ENCODE measurements at regions not wholly inside any gene's neighbourhood (a gene's known extent, or its start where the extent isn't known, plus 50 kb on each side); places are given as distances from the start of the nearest gene placed in this dataset.

DNA sequence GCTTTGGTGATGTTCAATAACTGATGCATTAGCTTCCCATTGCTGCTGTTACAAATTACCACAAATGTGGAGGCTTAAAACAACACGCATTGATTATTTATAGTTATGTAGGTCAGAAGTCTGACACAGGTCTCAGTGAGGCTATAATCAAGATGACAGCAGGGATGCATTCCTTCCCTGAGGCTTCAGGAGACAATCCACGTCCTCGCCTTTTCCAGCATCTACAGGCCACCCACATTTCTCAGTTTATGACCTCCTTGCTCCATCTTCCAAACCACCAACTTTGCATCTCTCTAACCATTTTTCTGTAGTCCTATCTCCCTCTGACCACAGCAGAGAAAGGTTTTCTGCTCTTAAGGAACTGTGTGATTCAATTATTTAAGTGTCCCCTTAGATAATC lies 92.5 kb downstream of the GASK1B start:
- TF ChIP-seq Cebpa-rat (IDR thresholded peaks at IDR 0.05), result no peak
- no peak overlapping the region for H3K9ac ChIP-seq
- peaks cover 5% of the 10 kb centered on the region; the same call in 1 of the 2 replicates for H3K4me1 ChIP-seq
- no peak overlapping the region for H3K4me2 ChIP-seq
- H3K9me3 ChIP-seq, result no peaks in the 10 kb centered on the region
- no peaks in the 10 kb centered on the region for H4K20me1 ChIP-seq
- no peak overlapping the region for H3K27ac ChIP-seq
- no peaks in the 10 kb centered on the region for H3K36me3 ChIP-seq
- H3K4me3 ChIP-seq, result no peak overlapping the region
- H3K27me3 ChIP-seq, result no peaks in the 10 kb centered on the region

DNA sequence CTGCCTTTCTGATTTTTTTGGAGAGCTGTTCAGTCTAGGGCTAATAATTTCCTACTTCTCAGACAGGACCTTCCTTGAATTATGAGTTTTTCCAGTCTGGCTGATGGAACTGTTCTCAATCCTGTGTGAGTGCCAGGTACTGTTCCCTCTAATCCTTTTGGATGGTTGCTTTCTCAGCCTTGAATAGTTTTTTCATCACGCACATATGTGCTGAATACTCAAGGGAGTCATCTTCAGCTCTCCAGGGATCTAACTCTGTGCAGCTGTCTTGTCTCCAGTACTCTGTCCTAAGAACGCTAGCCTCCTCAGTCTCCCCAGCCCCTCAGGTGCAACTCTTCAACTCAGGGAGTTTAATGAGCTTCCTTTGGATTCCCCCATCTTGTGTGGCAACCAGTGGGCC lies 93.2 kb downstream of the GASK1B start:
- Histone ChIP-seq H3K27me3 (no peaks in the 10 kb centered on the region), H3K9ac (no peak overlapping the region), H3K9me3 (no peaks in the 10 kb centered on the region), H3K27ac (no peak overlapping the region), H3K4me1 (peaks cover 5% of the 10 kb centered on the region; the same call in 1 of the 2 replicates), H3K4me3 (no peak overlapping the region), H3K4me2 (no peak overlapping the region), H4K20me1 (no peaks in the 10 kb centered on the region), H3K36me3 (no peaks in the 10 kb centered on the region)
- TF ChIP-seq Cebpa-rat (IDR thresholded peaks at IDR 0.05), result no peak

DNA sequence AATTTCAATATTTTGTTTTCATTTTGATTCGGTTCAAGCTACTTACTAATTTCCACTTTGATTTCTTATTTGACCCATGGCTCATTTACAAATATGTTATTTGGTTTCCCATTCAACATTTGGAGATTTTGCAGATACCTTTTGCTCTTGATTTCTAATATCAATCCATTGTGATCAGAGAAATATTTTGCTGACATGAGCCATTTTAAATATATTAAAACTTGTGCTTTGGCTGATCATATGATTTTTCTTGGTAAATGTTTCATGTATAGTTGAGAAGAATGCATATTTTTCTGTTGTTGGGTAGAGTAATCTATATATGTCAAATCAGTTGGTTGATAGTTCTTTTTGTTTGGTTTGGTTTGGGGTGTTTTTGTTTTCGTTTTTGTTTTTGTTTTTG lies 95.0 kb downstream of the GASK1B start:
- Histone ChIP-seq H3K4me3 (no peak overlapping the region), H3K9me3 (no peaks in the 10 kb centered on the region), H3K4me1 (peaks cover 5% of the 10 kb centered on the region; the same call in 1 of the 2 replicates), H3K9ac (no peak overlapping the region), H4K20me1 (no peaks in the 10 kb centered on the region), H3K27me3 (no peaks in the 10 kb centered on the region), H3K4me2 (no peak overlapping the region), H3K27ac (no peak overlapping the region), H3K36me3 (no peaks in the 10 kb centered on the region)
- TF ChIP-seq Cebpa-rat (IDR thresholded peaks at IDR 0.05), result no peak

GRCh38 chr4:158074851-158075250 lies 98.0 kb downstream of the GASK1B start:
- Histone ChIP-seq H4K20me1 (no peaks in the 10 kb centered on the region), H3K4me2 (no peak overlapping the region), H3K4me3 (no peak overlapping the region), H3K9me3 (no peaks in the 10 kb centered on the region), H3K36me3 (no peaks in the 10 kb centered on the region), H3K27ac (no peak overlapping the region), H3K4me1 (peaks cover 2% of the 10 kb centered on the region; the same call in 1 of the 2 replicates), H3K9ac (no peak overlapping the region), H3K27me3 (no peaks in the 10 kb centered on the region)
- TF ChIP-seq Cebpa-rat (IDR thresholded peaks at IDR 0.05), result no peak

GRCh38 chr4:158071931-158072330 lies 100.9 kb downstream of the GASK1B start:
- H3K27ac ChIP-seq, result no peak overlapping the region
- H3K4me3 ChIP-seq, result no peak overlapping the region
- no peak for TF ChIP-seq Cebpa-rat (IDR thresholded peaks at IDR 0.05)
- H3K9me3 ChIP-seq, result no peaks in the 10 kb centered on the region
- no peak overlapping the region for H3K9ac ChIP-seq
- no peaks in the 10 kb centered on the region for H3K27me3 ChIP-seq
- no peak overlapping the region for H3K4me2 ChIP-seq
- no peaks in the 10 kb centered on the region for H3K4me1 ChIP-seq
- no peaks in the 10 kb centered on the region for H3K36me3 ChIP-seq
- no peaks in the 10 kb centered on the region for H4K20me1 ChIP-seq

DNA sequence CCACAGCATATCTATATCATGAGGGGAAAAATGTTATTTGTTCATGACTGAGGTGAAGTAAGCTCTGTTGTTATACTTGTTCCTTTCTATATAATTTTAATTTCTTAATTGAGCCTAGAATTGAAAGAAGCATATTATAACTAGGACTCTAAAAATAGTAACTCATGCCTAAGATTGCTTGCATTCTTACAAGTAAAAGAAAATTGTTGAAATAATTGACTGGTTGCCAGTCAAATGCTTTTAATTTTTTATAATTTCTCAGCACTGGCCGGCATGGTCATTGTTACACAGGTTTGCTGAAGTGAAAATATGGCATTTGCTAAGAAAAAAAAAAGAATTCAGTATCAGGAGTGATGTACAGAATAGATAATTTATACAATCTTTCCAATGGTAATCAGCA lies 104.8 kb downstream of the GASK1B start:
- H3K4me1 ChIP-seq, result no peaks in the 10 kb centered on the region
- H4K20me1 ChIP-seq, result no peaks in the 10 kb centered on the region
- no peak overlapping the region for H3K4me2 ChIP-seq
- H3K9me3 ChIP-seq, result no peaks in the 10 kb centered on the region
- no peak overlapping the region for H3K27ac ChIP-seq
- TF ChIP-seq Cebpa-rat (IDR thresholded peaks at IDR 0.05), result no peak
- no peak overlapping the region for H3K9ac ChIP-seq
- no peaks in the 10 kb centered on the region for H3K36me3 ChIP-seq
- H3K27me3 ChIP-seq, result no peaks in the 10 kb centered on the region
- no peak overlapping the region for H3K4me3 ChIP-seq

DNA sequence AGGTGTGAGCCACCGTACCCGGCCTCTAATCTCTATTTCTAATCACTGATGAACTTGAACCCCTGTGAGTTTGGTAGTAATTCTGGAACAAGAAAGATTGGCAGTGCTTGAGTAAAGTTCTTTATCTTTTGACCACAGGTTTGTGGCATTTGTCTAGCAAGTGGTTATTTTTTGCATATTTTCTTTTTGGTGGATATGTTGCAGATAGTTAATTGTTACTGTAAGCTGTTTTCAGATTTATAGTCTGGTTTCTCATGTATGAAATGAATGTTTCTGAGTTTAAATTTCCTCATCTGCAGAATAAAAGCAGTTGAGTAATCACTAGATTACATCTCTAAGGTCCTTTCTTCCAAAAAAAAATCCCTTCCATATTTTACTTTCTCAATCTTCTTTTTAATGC lies 105.2 kb downstream of the GASK1B start:
- H3K4me1 ChIP-seq, result no peaks in the 10 kb centered on the region
- no peaks in the 10 kb centered on the region for H3K9me3 ChIP-seq
- TF ChIP-seq Cebpa-rat (IDR thresholded peaks at IDR 0.05), result no peak
- H3K36me3 ChIP-seq, result no peaks in the 10 kb centered on the region
- H3K4me3 ChIP-seq, result no peak overlapping the region
- no peaks in the 10 kb centered on the region for H4K20me1 ChIP-seq
- H3K27me3 ChIP-seq, result no peaks in the 10 kb centered on the region
- H3K27ac ChIP-seq, result no peak overlapping the region
- H3K9ac ChIP-seq, result no peak overlapping the region
- H3K4me2 ChIP-seq, result no peak overlapping the region

- Histone ChIP-seq H3K36me3 (no peaks in the 10 kb centered on the region), H4K20me1 (no peaks in the 10 kb centered on the region), H3K27me3 (no peaks in the 10 kb centered on the region), H3K9me3 (no peaks in the 10 kb centered on the region), H3K4me1 (no peaks in the 10 kb centered on the region), H3K27ac (no peak overlapping the region), H3K4me2 (no peak overlapping the region), H3K4me3 (no peak overlapping the region), H3K9ac (no peak overlapping the region)
- TF ChIP-seq Cebpa-rat (IDR thresholded peaks at IDR 0.05), result no peak
These were observed 107.2 kb downstream of the GASK1B start for GRCh38 chr4:158065603-158066002.

GRCh38 chr4:158065176-158065575 lies 107.6 kb downstream of the GASK1B start:
- TF ChIP-seq Cebpa-rat (IDR thresholded peaks at IDR 0.05), result no peak
- Histone ChIP-seq H3K36me3 (no peaks in the 10 kb centered on the region), H3K27ac (no peak overlapping the region), H3K4me1 (no peaks in the 10 kb centered on the region), H3K9ac (no peak overlapping the region), H3K4me2 (no peak overlapping the region), H3K4me3 (no peak overlapping the region), H3K9me3 (no peaks in the 10 kb centered on the region), H3K27me3 (no peaks in the 10 kb centered on the region), H4K20me1 (no peaks in the 10 kb centered on the region)

GRCh38 chr4:158056689-158057245 lies 116.1 kb downstream of the GASK1B start:
- Histone ChIP-seq H3K4me3 (no peak overlapping the region), H3K4me2 (no peak overlapping the region), H3K27me3 (no peaks in the 10 kb centered on the region), H3K4me1 (no peaks in the 10 kb centered on the region), H3K27ac (no peak overlapping the region), H3K36me3 (no peaks in the 10 kb centered on the region), H3K9ac (no peak overlapping the region), H4K20me1 (no peaks in the 10 kb centered on the region), H3K9me3 (no peaks in the 10 kb centered on the region)
- no peak for TF ChIP-seq Cebpa-rat (IDR thresholded peaks at IDR 0.05)

DNA sequence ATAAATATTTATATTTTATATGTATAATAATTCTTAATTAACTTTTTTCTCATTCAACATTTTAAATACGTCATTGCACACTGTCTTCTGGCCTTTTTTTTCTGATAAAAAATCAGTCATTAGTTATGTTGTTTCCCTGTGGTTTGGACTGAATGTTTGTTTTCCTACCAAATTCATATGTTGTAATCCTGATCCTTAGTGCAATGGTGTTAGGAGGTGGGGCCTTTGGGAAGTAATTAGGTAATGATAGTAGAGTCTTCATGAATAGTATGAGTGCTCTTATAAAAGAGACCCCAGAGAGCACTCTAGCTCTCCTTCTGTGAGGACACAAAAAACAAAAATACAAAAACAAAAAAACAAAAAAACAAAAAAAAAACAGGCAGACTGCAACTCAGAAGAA lies 117.2 kb downstream of the GASK1B start:
- no peak overlapping the region for H3K4me3 ChIP-seq
- TF ChIP-seq Cebpa-rat (IDR thresholded peaks at IDR 0.05), result no peak
- H3K9ac ChIP-seq, result no peak overlapping the region
- no peaks in the 10 kb centered on the region for H4K20me1 ChIP-seq
- no peaks in the 10 kb centered on the region for H3K36me3 ChIP-seq
- no peaks in the 10 kb centered on the region for H3K9me3 ChIP-seq
- H3K27ac ChIP-seq, result no peak overlapping the region
- H3K4me1 ChIP-seq, result no peaks in the 10 kb centered on the region
- no peak overlapping the region for H3K4me2 ChIP-seq
- no peaks in the 10 kb centered on the region for H3K27me3 ChIP-seq
